ENCODE measurements at regions not wholly inside any gene's neighbourhood (a gene's known extent, or its start where the extent isn't known, plus 50 kb on each side); places are given as distances from the start of the nearest gene placed in this dataset.
"Not testable (repeated sequence)": the region's sequence is repeated elsewhere in the genome, so short reads cannot be mapped to it uniquely, and the experiment has no call there.

DNA sequence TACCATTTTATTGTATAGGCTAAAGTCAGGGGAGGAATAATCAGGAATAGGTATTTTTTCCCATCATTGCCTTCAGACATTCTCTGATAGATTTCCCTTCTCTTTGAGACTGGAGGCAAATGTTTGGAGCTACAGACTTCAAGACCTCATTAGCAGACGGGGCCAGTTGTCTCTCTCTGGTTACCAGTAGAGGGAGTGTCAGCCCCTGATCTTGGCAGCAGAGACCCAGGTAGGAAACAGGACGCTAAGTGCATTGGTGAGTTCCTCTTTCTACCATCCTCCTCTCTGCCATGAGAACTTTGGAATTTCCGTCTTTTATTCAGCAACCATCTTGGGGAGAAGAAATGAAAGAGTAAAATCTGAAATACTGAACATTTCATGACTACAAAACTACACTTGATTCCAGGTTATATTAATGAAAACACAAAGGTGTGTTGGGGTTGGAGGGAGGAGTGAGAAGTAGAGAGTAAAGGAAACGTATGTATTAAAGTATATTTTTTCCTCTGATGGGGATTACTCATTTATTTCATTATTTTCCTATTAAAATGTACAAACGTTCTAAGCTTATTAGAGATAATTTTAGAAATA is 186.2 kb upstream of the GCFC2 start:
- peak; percentile 68 for DNase-seq (ENCODE audit: low spot score)

- DNase-seq (ENCODE audit: low spot score) = no peak
These were observed 183.5 kb upstream of the GCFC2 start for GRCh38 chr2:75894170-75894569.

DNA sequence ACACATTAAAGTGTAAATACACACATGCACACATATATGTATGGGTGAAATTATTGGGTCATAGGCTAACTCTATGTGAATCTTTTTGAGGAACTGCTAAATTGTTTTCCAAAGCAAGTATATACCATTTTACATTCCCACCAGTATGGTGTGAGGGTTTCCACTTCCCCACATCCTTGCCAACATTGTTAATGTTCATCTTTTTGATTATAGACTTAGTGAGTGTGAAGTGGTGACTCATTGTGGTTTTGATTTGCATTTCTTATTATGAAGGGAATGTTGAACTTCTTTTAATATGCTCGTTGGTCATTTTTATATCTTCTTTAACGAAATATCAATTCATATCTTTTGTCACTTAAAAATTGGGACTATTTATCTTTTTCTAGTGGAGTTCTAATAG is 181.8 kb upstream of the GCFC2 start:
- no peak for DNase-seq (ENCODE audit: low spot score)

DNA sequence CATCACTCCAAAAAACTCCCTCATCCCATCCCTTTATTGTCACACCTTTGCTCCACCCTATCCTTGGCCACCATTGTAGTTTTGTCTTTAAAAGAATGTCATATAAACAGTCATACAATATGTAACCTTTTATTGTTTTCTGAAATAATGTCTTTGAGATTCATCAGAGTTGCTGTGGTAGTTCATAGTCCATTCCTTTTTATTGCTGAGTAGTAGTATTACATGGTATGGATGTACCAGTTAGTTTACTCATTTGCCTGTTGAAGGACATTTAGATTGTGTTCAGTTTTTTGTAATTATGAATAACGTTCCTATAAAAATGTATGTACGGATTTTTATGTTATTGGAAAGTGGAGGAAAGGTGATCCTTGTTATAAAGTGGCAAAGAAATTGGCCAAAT is 171.8 kb upstream of the GCFC2 start:
- no peak for DNase-seq (ENCODE audit: low spot score)

DNA sequence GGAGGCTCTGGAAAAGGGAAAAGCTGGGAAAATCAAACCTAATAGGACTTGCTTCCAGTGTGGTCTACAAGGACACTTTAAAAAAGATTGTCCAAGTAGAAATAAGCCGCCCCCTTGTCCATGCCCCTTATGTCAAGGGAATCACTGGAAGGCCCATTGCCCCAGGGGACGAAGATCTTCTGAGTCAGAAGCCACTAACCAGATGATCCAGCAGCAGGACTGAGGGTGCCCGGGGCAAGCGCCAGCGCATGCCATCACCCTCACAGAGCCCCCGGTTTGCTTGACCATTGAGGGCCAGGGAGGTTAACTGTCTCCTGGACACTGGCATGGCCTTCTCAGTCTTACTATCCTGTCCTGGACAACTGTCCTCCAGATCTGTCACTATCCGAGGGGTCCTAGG is 164.9 kb upstream of the GCFC2 start:
- DNase-seq (ENCODE audit: low spot score) = not testable (repeated sequence)

DNA sequence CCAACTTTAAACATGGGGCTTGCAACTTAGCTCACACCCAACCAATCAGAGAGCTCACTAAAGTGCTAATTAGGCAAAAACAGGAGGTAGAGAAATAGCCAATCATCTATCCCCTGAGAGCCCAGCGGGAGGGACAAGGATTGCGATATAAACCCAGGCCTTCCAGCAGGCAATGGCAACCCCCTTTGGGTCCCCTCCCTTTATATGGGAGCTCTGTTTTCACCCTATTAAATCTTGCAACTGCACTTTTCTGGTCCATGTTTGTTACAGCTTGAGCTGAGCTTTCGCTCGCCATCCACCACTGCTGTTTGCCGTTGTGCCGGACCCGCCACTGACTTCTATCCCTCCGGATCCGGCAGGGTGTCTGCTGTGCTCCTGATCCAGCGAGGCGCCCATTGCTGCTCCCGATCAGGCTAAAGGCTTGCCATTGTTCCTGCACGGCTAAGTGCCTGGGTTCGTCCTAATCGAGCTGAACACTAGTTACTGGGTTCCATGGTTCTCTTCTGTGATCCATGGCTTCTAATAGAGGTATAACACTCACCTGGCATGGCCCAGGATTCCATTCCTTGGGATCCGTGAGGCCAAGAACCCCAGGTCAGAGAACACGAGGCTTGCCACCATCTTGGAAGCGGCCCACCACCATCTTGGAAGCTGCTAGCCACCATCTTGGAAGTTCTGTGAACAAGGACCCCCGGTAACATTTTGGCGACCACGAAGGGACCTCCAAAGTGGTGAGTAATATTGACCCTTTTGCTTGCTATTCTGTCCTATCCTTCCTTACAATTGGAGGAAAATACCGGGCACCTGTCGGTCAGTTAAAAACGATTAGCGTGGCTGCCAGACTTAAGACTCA is 161.3 kb upstream of the GCFC2 start:
- not testable (repeated sequence) for DNase-seq (ENCODE audit: low spot score)

DNA sequence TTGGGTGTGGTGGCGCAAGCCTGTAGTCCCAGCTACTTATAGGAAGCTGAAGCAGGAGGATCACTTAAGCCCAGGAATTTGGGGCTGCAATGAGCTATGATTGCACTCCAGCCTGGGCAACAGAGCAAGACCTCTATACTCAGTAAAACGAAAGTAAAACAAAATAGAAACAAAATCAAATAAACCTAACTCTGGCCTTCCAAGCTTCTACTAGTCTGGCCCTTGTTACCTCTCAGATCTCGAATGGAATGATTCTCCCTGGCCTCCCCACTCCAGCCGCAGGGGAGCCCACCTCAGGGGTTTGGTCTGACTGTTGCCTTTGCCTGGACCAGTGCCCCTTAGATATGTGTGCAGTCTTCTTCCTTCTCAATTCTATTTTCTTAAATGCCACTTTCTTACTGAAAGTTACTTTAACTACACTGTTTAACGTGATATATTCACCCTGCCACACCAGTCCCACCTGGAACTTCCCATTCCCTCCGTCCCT is 160.0 kb upstream of the GCFC2 start:
- DNase-seq (ENCODE audit: low spot score) = no peak

DNA sequence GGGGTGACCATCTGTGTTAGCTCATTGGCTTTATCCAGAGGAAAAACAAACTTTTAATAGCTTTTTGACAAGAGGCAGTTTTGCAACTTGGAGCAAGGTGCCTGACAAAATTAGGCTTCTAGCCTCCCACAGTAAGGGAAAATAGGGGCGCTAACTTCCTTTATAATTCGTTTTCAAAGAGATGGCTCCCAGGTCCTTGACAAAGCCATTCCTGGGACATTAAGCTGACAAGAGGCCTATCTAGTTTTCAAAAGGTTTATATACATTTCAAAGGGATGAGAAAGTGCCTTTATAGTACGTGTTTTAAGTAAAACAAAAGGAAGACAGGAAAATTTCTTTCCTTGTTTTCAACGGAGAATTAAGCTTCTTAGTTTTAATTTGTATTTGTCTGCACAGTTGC is 159.4 kb upstream of the GCFC2 start:
- no peak for DNase-seq (ENCODE audit: low spot score)

GRCh38 chr2:75865702-75866101 is 155.0 kb upstream of the GCFC2 start:
- no peak for DNase-seq (ENCODE audit: low spot score)

DNA sequence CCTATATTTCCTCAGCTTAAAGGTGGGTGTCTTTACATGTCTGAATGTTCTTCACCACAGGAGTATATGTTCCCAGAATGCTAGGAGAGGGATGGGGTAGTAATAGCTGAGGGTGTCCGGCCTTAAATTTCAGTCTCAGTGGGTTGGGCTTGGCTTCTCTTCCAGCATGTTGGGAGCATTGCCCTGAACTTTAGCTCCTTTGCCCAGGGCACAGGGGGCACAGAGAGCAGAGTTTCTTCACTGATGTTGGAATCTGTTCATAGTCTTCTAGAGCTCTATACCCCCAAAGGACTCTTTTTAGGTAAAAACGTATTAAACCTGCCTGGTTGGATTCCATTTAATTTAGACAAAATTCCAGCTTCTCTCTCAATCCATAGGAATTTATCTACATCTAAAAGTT is 154.4 kb upstream of the GCFC2 start:
- no peak for DNase-seq (ENCODE audit: low spot score)

DNA sequence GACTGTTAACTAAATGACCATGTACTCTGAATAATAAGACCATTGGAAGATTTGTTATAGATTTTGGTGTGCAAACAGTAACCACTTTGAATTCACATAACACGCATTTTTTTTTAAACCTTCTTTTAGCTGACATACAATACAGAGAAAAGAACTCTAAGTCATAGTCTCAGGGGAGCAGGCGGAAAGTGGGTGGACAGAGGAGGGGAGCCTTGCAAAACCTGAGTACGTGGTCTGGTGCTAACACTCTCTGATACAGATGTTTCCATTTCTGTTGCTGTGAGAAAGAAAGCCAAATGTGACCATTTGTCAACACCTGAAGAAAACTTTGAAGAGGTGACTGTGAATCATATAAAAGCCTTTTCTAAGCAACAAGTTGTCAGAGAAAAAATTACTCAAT is 151.8 kb upstream of the GCFC2 start:
- no peak for DNase-seq (ENCODE audit: low spot score)

- DNase-seq (ENCODE audit: low spot score) = no peak
These were observed 142.7 kb upstream of the GCFC2 start for GRCh38 chr2:75853436-75853835.

- DNase-seq (ENCODE audit: low spot score) = no peak
These were observed 141.9 kb upstream of the GCFC2 start for GRCh38 chr2:75852639-75853038.

GRCh38 chr2:75846683-75847190 is 136.0 kb upstream of the GCFC2 start:
- DNase-seq (ENCODE audit: low spot score) = no peak

GRCh38 chr2:75844651-75845050 is 133.9 kb upstream of the GCFC2 start:
- DNase-seq (ENCODE audit: low spot score) = no peak

GRCh38 chr2:75834588-75834987 is 123.9 kb upstream of the GCFC2 start:
- DNase-seq (ENCODE audit: low spot score) = not testable (repeated sequence)

- no peak for DNase-seq (ENCODE audit: low spot score)
These were observed 122.7 kb upstream of the GCFC2 start for GRCh38 chr2:75833386-75833785.

GRCh38 chr2:75828826-75829225 is 118.1 kb upstream of the GCFC2 start:
- no peak for DNase-seq (ENCODE audit: low spot score)

GRCh38 chr2:75823515-75823914 is 112.8 kb upstream of the GCFC2 start:
- not testable (repeated sequence) for DNase-seq (ENCODE audit: low spot score)

DNA sequence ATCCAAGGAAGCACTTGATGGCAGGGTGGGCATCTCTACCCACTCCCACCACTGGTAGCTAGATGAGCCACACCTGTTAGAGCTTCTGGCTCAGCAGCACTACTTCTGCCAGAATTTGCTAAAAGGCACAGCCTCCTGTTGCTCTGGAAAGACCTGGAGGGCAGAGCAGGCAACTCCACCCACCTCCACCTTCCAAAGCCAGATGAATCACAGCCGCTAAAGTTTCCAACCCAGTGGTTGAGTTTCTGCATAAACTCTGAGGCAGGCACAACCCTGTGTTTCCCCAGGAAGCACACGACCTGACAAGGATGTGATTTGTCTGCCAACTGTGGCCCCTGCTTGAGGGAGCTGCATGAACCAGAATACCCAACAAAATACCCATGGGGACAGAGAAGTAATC is 111.6 kb upstream of the GCFC2 start:
- DNase-seq (ENCODE audit: low spot score) = no peak

GRCh38 chr2:75820693-75821092 is 110.0 kb upstream of the GCFC2 start:
- no peak for DNase-seq (ENCODE audit: low spot score)

DNA sequence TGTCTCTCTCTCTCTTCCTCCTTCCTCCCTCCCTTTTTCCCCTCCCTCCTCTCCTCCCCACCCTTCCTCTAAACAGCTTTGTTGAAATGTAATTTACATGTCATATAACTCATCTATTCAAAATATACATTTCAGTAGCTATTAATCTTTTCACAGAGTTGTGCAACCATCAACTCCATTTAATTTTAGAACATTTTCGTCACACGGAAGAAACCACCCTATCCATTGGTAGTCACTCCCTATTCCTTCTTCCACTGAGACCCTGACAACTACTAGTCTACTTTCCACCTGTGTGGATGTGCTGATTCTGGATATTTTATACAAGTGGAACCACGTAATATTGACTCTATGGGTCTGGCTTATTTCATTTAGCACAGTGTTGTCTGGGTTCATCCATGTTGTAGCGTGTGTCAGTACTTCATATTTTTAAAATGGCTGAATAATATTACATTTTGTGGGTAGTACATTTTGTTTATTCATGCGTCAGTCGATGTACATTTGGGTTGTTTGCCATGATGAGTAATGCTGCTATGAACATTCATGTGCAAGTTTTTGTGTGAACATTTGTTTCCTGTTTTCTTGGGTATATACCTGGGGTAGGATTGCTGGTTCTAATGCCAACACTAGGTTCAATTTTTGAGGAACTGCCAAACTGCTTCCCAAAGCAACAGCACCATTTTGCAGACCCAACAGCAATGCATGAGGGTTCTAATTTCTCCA is 100.1 kb upstream of the GCFC2 start:
- DNase-seq (ENCODE audit: low spot score) = no peak

Data from pons (tissue), 1 donor.